ENCODE measurements at regions not wholly inside any gene's neighbourhood (a gene's known extent, or its start where the extent isn't known, plus 50 kb on each side); places are given as distances from the start of the nearest gene placed in this dataset.
"Not testable (repeated sequence)": the region's sequence is repeated elsewhere in the genome, so short reads cannot be mapped to it uniquely, and the experiment has no call there.

GRCh38 chrX:85544609-85545008, 165.1 kb upstream of the POF1B start:
- no TSS peak for BruUV-seq (replicated peaks)
- ChIA-PET POLR2A (no interaction called here), CTCF (no interaction called here)
- TF ChIP-seq, protein P1, sequence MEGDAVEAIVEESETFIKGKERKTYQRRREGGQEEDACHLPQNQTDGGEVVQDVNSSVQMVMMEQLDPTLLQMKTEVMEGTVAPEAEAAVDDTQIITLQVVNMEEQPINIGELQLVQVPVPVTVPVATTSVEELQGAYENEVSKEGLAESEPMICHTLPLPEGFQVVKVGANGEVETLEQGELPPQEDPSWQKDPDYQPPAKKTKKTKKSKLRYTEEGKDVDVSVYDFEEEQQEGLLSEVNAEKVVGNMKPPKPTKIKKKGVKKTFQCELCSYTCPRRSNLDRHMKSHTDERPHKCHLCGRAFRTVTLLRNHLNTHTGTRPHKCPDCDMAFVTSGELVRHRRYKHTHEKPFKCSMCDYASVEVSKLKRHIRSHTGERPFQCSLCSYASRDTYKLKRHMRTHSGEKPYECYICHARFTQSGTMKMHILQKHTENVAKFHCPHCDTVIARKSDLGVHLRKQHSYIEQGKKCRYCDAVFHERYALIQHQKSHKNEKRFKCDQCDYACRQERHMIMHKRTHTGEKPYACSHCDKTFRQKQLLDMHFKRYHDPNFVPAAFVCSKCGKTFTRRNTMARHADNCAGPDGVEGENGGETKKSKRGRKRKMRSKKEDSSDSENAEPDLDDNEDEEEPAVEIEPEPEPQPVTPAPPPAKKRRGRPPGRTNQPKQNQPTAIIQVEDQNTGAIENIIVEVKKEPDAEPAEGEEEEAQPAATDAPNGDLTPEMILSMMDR (IDR thresholded peaks at IDR 0.05), result peak; percentile 40; the same call in 1 of the 2 replicates
- TF ChIP-seq TCF7L2 (IDR thresholded peaks at IDR 0.05; ENCODE audit: low read depth, low read length), result no peak
- ATAC-seq, result no peak
- no peaks in the 10 kb centered on the region for H3K36me3 ChIP-seq (ENCODE audit: control insufficient read depth, insufficient read depth, low read length)
- no peak overlapping the region for H3K4me3 ChIP-seq (ENCODE audit: low read depth in 2 of 2, low read length in 2 of 2)
- in situ Hi-C loops (cut with HindIII; ENCODE audit: low pct_unique_long_range_greater_than_20kb, low sequenced_read_pairs), result no loop called here
- no peaks in the 10 kb centered on the region for H3K4me1 ChIP-seq (ENCODE audit: control insufficient read depth, insufficient read depth, low read length)
- DNase-seq (ENCODE audit: low read depth, low spot score), result no peak
- H3K9me3 ChIP-seq (ENCODE audit: control insufficient read depth, insufficient read depth, low read depth, low read length), result no peaks in the 10 kb centered on the region
- no peak overlapping the region for H3K27ac ChIP-seq (ENCODE audit: low read length)
- no peaks in the 10 kb centered on the region for H3K27me3 ChIP-seq (ENCODE audit: control insufficient read depth, insufficient read depth, low read length)
- intact Hi-C loops (cut with micrococcal nuclease; ENCODE audit: unreplicated experiment), result loop anchor here (2.0 to 10.0 kb wide), 2 partner anchors 434 to 820 kb away; no protein-coding TSS in a partner anchor

DNA sequence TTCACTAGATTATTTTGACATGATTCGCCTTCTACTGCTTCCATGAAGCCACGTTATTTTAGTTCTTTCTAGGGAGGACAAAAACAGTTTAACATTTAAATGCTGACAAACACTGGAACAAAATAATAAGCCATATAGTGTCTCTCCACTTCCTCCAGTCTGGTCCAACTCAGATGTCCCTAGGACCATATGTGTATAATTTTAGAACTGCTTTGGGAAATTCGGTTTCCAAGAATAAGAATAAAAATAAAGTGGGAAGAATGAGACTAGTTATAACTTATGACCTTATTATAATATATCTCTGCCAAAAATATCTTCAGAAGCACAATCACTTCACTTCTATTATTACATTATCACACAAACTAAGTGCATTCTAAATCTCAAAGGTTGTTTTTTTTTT, 164.4 kb upstream of the POF1B start:
- ATAC-seq, result no peak
- Histone ChIP-seq H3K4me1 (ENCODE audit: control insufficient read depth, insufficient read depth, low read length) (no peaks in the 10 kb centered on the region), H3K4me3 (ENCODE audit: low read depth in 2 of 2, low read length in 2 of 2) (no peak overlapping the region), H3K27me3 (ENCODE audit: control insufficient read depth, insufficient read depth, low read length) (no peaks in the 10 kb centered on the region), H3K36me3 (ENCODE audit: control insufficient read depth, insufficient read depth, low read length) (no peaks in the 10 kb centered on the region), H3K27ac (ENCODE audit: low read length) (no peak overlapping the region), H3K9me3 (ENCODE audit: control insufficient read depth, insufficient read depth, low read depth, low read length) (no peaks in the 10 kb centered on the region)
- in situ Hi-C loops (cut with HindIII; ENCODE audit: low pct_unique_long_range_greater_than_20kb, low sequenced_read_pairs), result no loop called here
- DNase-seq (ENCODE audit: low read depth, low spot score), result no peak
- CTCF ChIA-PET, result no interaction called here
- POLR2A ChIA-PET, result no interaction called here
- TF ChIP-seq, protein P2, sequence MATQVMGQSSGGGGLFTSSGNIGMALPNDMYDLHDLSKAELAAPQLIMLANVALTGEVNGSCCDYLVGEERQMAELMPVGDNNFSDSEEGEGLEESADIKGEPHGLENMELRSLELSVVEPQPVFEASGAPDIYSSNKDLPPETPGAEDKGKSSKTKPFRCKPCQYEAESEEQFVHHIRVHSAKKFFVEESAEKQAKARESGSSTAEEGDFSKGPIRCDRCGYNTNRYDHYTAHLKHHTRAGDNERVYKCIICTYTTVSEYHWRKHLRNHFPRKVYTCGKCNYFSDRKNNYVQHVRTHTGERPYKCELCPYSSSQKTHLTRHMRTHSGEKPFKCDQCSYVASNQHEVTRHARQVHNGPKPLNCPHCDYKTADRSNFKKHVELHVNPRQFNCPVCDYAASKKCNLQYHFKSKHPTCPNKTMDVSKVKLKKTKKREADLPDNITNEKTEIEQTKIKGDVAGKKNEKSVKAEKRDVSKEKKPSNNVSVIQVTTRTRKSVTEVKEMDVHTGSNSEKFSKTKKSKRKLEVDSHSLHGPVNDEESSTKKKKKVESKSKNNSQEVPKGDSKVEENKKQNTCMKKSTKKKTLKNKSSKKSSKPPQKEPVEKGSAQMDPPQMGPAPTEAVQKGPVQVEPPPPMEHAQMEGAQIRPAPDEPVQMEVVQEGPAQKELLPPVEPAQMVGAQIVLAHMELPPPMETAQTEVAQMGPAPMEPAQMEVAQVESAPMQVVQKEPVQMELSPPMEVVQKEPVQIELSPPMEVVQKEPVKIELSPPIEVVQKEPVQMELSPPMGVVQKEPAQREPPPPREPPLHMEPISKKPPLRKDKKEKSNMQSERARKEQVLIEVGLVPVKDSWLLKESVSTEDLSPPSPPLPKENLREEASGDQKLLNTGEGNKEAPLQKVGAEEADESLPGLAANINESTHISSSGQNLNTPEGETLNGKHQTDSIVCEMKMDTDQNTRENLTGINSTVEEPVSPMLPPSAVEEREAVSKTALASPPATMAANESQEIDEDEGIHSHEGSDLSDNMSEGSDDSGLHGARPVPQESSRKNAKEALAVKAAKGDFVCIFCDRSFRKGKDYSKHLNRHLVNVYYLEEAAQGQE (IDR thresholded peaks at IDR 0.05; ENCODE audit: insufficient read depth in 1 of 2, low read depth in 2 of 2, low read length in 1 of 2), result no peak
- TF ChIP-seq SIN3A (IDR thresholded peaks at IDR 0.05; ENCODE audit: borderline replicate concordance, insufficient read depth, low read depth, low read length) (no peak), POLR2AphosphoS5 (IDR thresholded peaks at IDR 0.05; ENCODE audit: low read depth, low read length) (no peak), TCF7L2 (IDR thresholded peaks at IDR 0.05; ENCODE audit: low read depth, low read length) (no peak)
- TF ChIP-seq, protein P1 (IDR thresholded peaks at IDR 0.05), result no peak
- BruUV-seq (replicated peaks), result no TSS peak
- intact Hi-C loops (cut with micrococcal nuclease; ENCODE audit: unreplicated experiment), result loop anchor here (2.0 to 10.0 kb wide), 2 partner anchors 433 to 819 kb away; no protein-coding TSS in a partner anchor

DNA sequence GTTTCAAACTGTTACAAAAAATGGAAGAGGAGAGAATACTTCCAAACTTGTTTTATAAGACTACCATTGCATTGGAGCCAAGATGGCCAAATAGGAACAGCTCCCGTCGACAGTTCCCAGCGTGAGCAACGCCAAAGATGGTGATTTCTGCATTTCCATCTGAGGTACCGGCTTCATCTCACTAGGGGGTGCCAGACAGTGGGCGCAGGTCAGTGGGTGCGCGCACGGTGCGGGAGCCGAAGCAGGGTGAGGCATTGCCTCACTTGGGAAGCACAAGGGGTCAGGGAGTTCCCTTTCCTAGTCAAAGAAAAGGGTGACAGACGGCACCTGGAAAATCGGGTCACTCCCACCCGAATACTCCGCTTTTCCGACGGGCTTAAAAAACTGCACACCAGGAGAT, 149.7 kb upstream of the POF1B start:
- ATAC-seq; intact Hi-C loops (cut with micrococcal nuclease; ENCODE audit: unreplicated experiment); H3K4me1 ChIP-seq (ENCODE audit: control insufficient read depth, insufficient read depth, low read length); H3K27me3 ChIP-seq (ENCODE audit: control insufficient read depth, insufficient read depth, low read length); DNase-seq (ENCODE audit: low read depth, low spot score); in situ Hi-C loops (cut with HindIII; ENCODE audit: low pct_unique_long_range_greater_than_20kb, low sequenced_read_pairs); H3K36me3 ChIP-seq (ENCODE audit: control insufficient read depth, insufficient read depth, low read length); H3K9me3 ChIP-seq (ENCODE audit: control insufficient read depth, insufficient read depth, low read depth, low read length); H3K4me3 ChIP-seq (ENCODE audit: low read depth in 2 of 2, low read length in 2 of 2); CTCF ChIA-PET; H3K27ac ChIP-seq (ENCODE audit: low read length); POLR2A ChIA-PET; BruUV-seq (replicated peaks): not testable (repeated sequence)
